GM10266 (cell line): ENCODE measurements at regions not wholly inside any gene's neighbourhood (a gene's known extent, or its start where the extent isn't known, plus 50 kb on each side); places are given as distances from the start of the nearest gene placed in this dataset.

Experiments used
- DNase-seq: peaks from one replicate; pipeline ENCODE4 v3.0.0; 2012; ENCODE audit errors: extremely low spot score
- TF ChIP-seq, protein P1 (sequence below): IDR thresholded peaks from 2 replicates; pipeline ENCODE4 v1.5.1; 2012; ENCODE audit warnings: mild to moderate bottlenecking, low read depth; ENCODE audit not compliant: control insufficient read depth, insufficient read depth; ENCODE audit errors: missing control alignments

DNA sequence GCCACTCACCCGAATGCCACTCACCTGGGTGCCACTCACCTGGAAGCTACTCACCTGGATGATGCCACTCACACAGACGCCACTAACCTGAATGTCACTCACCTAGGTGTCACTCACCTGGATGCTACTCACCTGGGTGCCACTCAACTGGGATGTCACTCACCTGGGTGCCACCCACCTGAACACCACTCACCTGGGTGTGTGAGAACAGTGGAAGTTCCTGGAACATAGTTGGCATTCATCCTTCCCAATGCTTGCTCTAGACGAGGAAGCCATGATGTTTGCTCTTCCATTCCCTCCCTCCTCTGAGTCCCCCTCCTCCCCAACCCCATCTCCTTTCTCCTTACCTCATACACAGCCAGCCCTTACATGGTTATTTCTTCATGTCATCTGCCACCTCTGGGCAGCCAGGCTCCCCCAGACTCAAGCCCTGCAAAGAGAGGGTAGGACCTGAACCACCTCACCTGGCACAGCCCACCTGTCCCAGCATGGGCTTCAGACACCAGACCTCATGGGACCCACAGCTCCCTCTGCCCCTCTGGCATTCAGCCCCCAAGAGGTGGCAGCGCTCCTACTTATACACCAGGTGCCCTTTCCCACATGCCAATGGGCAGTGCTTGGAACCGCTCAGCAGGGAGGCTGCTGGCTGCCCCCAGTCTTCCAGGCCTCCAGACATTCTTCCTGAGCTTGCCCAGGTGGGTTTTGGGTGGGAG lies 171.8 kb upstream of the FOXF1 start:
- DNase-seq: no peak
- TF ChIP-seq, protein P1, sequence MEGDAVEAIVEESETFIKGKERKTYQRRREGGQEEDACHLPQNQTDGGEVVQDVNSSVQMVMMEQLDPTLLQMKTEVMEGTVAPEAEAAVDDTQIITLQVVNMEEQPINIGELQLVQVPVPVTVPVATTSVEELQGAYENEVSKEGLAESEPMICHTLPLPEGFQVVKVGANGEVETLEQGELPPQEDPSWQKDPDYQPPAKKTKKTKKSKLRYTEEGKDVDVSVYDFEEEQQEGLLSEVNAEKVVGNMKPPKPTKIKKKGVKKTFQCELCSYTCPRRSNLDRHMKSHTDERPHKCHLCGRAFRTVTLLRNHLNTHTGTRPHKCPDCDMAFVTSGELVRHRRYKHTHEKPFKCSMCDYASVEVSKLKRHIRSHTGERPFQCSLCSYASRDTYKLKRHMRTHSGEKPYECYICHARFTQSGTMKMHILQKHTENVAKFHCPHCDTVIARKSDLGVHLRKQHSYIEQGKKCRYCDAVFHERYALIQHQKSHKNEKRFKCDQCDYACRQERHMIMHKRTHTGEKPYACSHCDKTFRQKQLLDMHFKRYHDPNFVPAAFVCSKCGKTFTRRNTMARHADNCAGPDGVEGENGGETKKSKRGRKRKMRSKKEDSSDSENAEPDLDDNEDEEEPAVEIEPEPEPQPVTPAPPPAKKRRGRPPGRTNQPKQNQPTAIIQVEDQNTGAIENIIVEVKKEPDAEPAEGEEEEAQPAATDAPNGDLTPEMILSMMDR: no peak

DNA sequence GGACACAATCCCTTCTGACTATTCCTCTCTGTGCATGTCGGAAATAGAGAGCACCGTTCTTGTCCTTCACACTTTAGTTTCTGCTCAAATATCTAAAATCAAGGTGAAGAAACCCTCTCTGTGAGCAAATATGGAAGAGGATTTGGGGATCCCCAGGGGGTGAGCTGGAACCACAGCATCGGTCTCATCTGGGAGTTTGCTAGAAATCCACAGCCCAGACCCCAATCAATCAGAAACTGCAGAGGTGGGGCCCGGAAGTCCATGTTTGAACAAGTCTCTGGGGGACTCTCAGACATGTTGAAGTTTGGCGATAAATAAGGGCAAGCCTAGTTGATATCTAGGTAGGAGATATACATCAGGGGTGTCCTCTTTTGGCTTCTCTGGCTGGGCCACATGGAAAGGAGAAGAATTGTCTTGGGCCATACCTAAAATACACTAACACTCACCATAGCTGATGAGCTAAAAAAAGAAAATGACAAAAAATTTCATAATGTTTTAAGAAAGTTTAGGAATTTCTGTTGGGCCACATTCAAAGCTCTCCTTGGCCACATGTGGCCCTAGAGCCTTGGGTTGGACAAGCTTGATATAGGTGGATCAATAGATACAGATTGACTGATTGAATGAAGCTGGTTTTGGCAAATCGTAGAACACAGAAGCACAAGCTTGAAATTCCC lies 168.0 kb upstream of the FOXF1 start:
- TF ChIP-seq, protein P1: no peak
- no peak for DNase-seq

DNA sequence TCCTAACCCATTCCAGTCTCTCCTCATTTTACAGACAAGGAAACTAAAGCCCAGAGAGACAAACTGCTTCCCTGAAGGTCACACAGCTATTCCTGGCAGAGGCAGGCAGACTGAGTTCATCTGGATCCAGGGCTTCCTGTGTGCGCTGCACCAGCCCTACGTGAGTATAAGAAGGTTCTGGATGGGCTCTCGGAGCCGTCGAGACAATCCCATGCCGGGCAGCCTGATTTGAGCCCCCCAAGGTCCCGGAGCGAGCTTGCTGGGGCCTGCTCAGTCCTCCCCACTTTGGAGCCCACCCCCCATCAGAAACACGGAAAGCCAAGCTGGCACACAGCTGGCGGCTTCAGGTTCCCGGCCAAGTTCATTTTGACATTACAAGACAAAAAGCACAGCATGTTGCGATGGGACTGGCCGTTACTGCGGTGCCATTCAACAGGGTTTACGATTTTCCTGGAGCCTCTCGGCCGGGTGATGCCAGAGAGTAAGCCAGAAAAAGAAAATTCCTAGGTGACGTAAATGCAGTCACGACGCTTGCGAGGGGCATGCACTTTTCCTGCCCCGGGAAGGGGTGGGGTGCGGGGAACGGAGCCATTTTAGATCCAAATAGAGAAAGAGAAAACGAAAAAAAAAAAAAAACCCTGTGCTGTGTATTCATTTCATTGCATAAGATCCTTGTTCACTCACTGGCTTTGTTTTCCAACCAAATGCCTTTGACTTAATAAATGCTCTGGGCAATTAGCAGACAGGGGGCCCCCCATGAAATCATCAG lies 167.1 kb upstream of the FOXF1 start:
- DNase-seq: no peak

DNA sequence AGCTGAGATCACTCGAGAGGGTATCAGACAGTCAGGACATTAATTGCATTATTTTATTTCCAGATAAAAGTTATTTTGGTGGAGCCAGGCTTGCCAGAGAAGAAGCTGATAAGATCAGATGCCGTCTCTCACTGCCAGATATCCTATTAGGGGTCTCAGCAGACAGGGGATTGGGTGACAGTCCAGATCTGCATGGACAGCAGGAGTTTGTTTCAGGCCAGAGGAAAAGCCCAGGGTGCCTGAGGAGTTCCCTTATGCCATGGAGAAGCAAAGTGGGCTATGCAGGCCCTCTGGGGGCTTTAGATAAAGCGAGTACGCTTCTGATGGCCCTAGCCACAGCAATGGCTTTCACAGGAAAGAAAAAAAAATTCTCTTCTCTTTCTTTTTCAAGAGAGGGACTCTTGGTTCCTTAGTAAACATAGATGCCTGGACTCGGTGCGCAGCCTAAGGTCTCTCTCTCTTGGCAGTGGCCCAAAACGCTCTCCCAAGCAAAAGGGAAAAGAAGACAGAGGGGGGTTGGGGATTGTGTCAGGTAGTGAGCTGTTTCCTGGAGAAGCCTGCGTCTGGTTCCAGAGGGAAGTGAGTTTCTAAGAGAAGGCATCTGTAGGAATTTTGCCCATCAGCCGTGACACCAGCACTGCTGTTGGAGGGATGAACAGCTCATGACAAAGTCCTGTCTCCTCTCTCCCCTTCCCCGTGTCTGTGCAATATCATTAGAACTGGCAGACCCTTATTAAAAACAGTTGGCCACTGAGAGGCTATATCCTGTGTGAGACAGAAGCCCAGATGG lies 166.3 kb upstream of the FOXF1 start:
- TF ChIP-seq, protein P1: no peak
- DNase-seq: no peak

More for the DNA sequence above, 167.1 kb upstream of the FOXF1 start:
- TF ChIP-seq, protein P1: no peak

DNA sequence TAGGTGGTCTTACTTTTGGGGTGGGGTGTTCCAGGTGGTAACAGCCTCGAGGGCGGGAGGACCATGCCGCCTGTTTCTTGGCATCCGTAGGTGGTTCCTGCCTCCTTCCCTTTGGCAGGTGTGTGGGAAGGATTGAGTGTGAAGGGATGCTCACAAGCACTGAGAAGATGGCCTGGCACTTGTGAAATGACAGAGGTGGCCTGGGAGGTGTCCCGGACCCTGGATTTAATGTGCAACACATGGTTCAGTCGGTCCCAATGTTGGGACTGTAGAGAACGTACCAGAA lies 165.8 kb upstream of the FOXF1 start:
- TF ChIP-seq, protein P1: no peak
- DNase-seq: no peak

DNA sequence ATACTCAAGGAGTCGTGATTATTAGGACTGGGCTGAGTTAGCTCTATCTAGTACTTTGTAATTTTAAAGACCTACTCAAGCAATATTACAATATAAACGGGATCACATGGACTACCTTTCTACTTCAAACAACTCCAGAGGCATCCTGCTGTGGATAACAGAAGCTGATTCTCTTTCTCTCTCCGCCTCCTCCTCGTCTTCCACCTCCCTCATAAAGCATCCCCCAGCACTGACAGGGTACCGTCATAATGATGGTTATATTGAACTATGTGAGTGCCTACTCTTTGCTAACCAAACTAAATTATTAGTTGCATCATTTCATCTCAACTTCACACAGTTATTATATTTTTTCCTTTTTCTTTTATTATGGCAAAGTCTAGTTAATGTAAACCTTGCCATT lies 165.4 kb upstream of the FOXF1 start:
- TF ChIP-seq, protein P1: no peak
- DNase-seq: no peak

GRCh38 chr16:86345516-86345915 lies 164.8 kb upstream of the FOXF1 start:
- no peak for DNase-seq
- TF ChIP-seq, protein P1: no peak
